SK-N-SH (cell line): ENCODE measurements at regions not wholly inside any gene's neighbourhood (a gene's known extent, or its start where the extent isn't known, plus 50 kb on each side); places are given as distances from the start of the nearest gene placed in this dataset.

Experiments
- CTCF ChIA-PET: fragments of 300-600, 350-600 bp; formaldehyde crosslinking; extraction: SDS; loops from one replicate; lab custom pipeline; 2021; lab: Yijun Ruan, JAX
- POLR2A ChIA-PET: fragments of 350-600 bp; sonication (Branson Sonifier 250); formaldehyde crosslinking; extraction: SDS; loops from one replicate; lab custom pipeline; 2020; ENCODE audit warnings: antibody characterized with exemption, inconsistent platforms; lab: Yijun Ruan, JAX
- DNase-seq: peaks from one replicate; pipeline ENCODE4 v3.0.0; 2012
- H2AFZ ChIP-seq: fragments of 200-600 bp; sonication (generic); 2 replicates; pipeline ENCODE4 v1.8.1; 2016; ENCODE audit warnings: antibody characterized with exemption, mild to moderate bottlenecking, low read depth
- H3F3A ChIP-seq: fragments of 200-600 bp; sonication (generic); replicated peaks from 2 replicates; pipeline ENCODE3; 2016; ENCODE audit warnings: antibody characterized with exemption, mild to moderate bottlenecking; ENCODE audit not compliant: insufficient read depth
- H3K27ac ChIP-seq, 2 experiments: fragments of 200-500 bp in 1 of 2; fragments of 200-600 bp in 1 of 2; sonication (Bioruptor generic) in 1 of 2; sonication (generic), shearing (Covaris generic) in 1 of 2; 2 replicates each; pipeline versions ENCODE4 v1.5.1 to v1.6.1; 2014 to 2016; ENCODE audit warnings: low read depth in 2 of 2, inconsistent platforms in 1 of 2, low read length in 1 of 2, mild to moderate bottlenecking in 1 of 2, mixed read lengths in 1 of 2
- H3K27me3 ChIP-seq: fragments of 200-600 bp; sonication (generic), shearing (Covaris generic); 2 replicates; pipeline ENCODE4 v1.6.1; 2016; ENCODE audit warnings: mixed run types; ENCODE audit not compliant: insufficient read depth
- H3K36me3 ChIP-seq, 2 experiments: fragments of 200-500 bp in 1 of 2; fragments of 200-600 bp in 1 of 2; sonication (Bioruptor generic) in 1 of 2; sonication (generic) in 1 of 2; replicated peaks in 1 of 2; 2 replicates each; pipeline versions ENCODE3 to v1.5.1; 2014 to 2016; ENCODE audit warnings: low read length in 1 of 2, mild to moderate bottlenecking in 1 of 2; ENCODE audit not compliant: insufficient read depth in 2 of 2, control insufficient read depth in 1 of 2
- H3K4me1 ChIP-seq, 2 experiments: fragments of 200-500 bp in 1 of 2; fragments of 200-600 bp in 1 of 2; sonication (Bioruptor generic) in 1 of 2; sonication (generic), shearing (Covaris generic) in 1 of 2; 2 replicates each; pipeline versions ENCODE4 v1.5.1 to v1.6.1; 2014 to 2016; ENCODE audit warnings: low read depth in 1 of 2, low read length in 1 of 2, mixed run types in 1 of 2; ENCODE audit not compliant: insufficient read depth in 2 of 2, control insufficient read depth in 1 of 2
- H3K4me2 ChIP-seq: fragments of 200-600 bp; sonication (generic), shearing (Covaris generic); 2 replicates; pipeline ENCODE4 v1.6.1; 2017; ENCODE audit warnings: mixed run types
- H3K4me3 ChIP-seq, 2 experiments: fragments of 200-500 bp in 1 of 2; fragments of 200-600 bp in 1 of 2; sonication (Bioruptor generic) in 1 of 2; sonication (generic), shearing (Covaris generic) in 1 of 2; 2 replicates each; pipeline versions ENCODE4 v1.5.1 to v1.8.1; 2014 to 2016; ENCODE audit warnings: low read depth in 2 of 2, inconsistent platforms in 1 of 2, low read length in 1 of 2, mild to moderate bottlenecking in 1 of 2, mixed read lengths in 1 of 2, moderate library complexity in 1 of 2
- H3K79me2 ChIP-seq: fragments of 200-600 bp; sonication (generic); 2 replicates; pipeline ENCODE4 v1.8.1; 2017; ENCODE audit warnings: mild to moderate bottlenecking; ENCODE audit not compliant: insufficient read depth
- H3K9ac ChIP-seq: fragments of 200-600 bp; sonication (generic); 2 replicates; pipeline ENCODE4 v1.6.1; 2017; ENCODE audit warnings: mixed run types
- H3K9me2 ChIP-seq: fragments of 200-600 bp; sonication (generic); 2 replicates; pipeline ENCODE4 v1.6.1; 2017; ENCODE audit warnings: mixed run types
- H3K9me3 ChIP-seq: fragments of 200-600 bp; sonication (generic); 2 replicates; pipeline ENCODE4 v1.6.1; 2017; ENCODE audit warnings: mixed run types, mild to moderate bottlenecking, moderate library complexity
- H4K20me1 ChIP-seq: fragments of 200-600 bp; sonication (generic); 2 replicates; pipeline ENCODE4 v1.6.1; 2017; ENCODE audit warnings: mild to moderate bottlenecking, mixed run types; ENCODE audit not compliant: insufficient read depth
- EP300 ChIP-seq, 2 experiments: IDR thresholded peaks; 2 replicates each; pipeline versions ENCODE4 v1.4.0 to v1.6.1; 2012; ENCODE audit warnings: borderline replicate concordance in 1 of 2, low read depth in 1 of 2, low read length in 1 of 2
- EZH2phosphoT487 ChIP-seq: fragments of 200-600 bp; sonication (generic); IDR thresholded peaks from 2 replicates; pipeline ENCODE4 v1.6.1; 2017; ENCODE audit warnings: low read depth, mixed run types, mild to moderate bottlenecking, antibody characterized with exemption, moderate library complexity, borderline replicate concordance
- FOSL2 ChIP-seq: IDR thresholded peaks from 2 replicates; pipeline ENCODE4 v1.4.0; 2012; ENCODE audit warnings: low read depth, mild to moderate bottlenecking, moderate library complexity, borderline replicate concordance
- GATA2 ChIP-seq: sonication (generic); formaldehyde crosslinking; IDR thresholded peaks from 2 replicates; pipeline ENCODE4 v1.5.0; 2020; ENCODE audit warnings: mild to moderate bottlenecking, missing genetic modification reagents
- JUND ChIP-seq: IDR thresholded peaks from 2 replicates; pipeline ENCODE4 v1.4.0; 2012
- MAX ChIP-seq: IDR thresholded peaks from 2 replicates; pipeline ENCODE4 v1.4.0; 2012; ENCODE audit warnings: low read depth
- MEF2A ChIP-seq: IDR thresholded peaks from 2 replicates; pipeline ENCODE4 v1.4.0; 2012; ENCODE audit warnings: low read depth, borderline replicate concordance
- MXI1 ChIP-seq: IDR thresholded peaks from 2 replicates; pipeline ENCODE4 v1.6.1; 2012; ENCODE audit warnings: mild to moderate bottlenecking, low read depth, low read length, improper control_type of control experiment
- RCOR1 ChIP-seq: fragments of 150-350 bp; IDR thresholded peaks from 2 replicates; pipeline ENCODE4 v1.6.1; 2017; ENCODE audit warnings: antibody characterized with exemption, low read length
- REST ChIP-seq: IDR thresholded peaks from 2 replicates; pipeline ENCODE4 v1.6.1; 2012; ENCODE audit warnings: mild to moderate bottlenecking, low read depth, low read length, moderate library complexity
- TCF12 ChIP-seq: IDR thresholded peaks from 2 replicates; pipeline ENCODE4 v1.4.0; 2012
- USF2 ChIP-seq: fragments of 150-350 bp; IDR thresholded peaks from 2 replicates; pipeline ENCODE4 v1.6.1; 2017; ENCODE audit warnings: antibody characterized with exemption, low read length, low read depth, borderline replicate concordance
- ZBTB33 ChIP-seq: IDR thresholded peaks from 2 replicates; pipeline ENCODE4 v1.4.0; 2012; ENCODE audit warnings: low read depth, borderline replicate concordance
- WGBS: methylation state at CpG from one replicate; pipeline ENCODE4 v1.1.6; 2017; ENCODE audit warnings: low lambda C conversion rate; 5-methylcytosine and 5-hydroxymethylcytosine counted together

GRCh38 chr18:39389800-39390379 is 1824.3 kb upstream of the CELF4 start:
- no peak overlapping the region for H2AFZ ChIP-seq
- no peaks in the 10 kb centered on the region for H4K20me1 ChIP-seq
- no peaks in the 10 kb centered on the region for H3F3A ChIP-seq
- H3K9me2 ChIP-seq, result no peaks in the 10 kb centered on the region
- CTCF ChIA-PET, result no interaction called here
- H3K9ac ChIP-seq, result no peak overlapping the region
- 41% methylated on average over 5 of the region's 6 CpGs for WGBS
- no peak for TF ChIP-seq JUND
- no peak for TF ChIP-seq MEF2A
- no peak for TF ChIP-seq ZBTB33
- no peak for TF ChIP-seq EP300 (IDR thresholded peaks at IDR 0.05; ENCODE audit: borderline replicate concordance in 1 of 2, low read depth in 1 of 2, low read length in 1 of 2)
- TF ChIP-seq FOSL2, result no peak
- no peak for TF ChIP-seq RCOR1
- TF ChIP-seq, all 33 proteins: peak for 0
- Histone ChIP-seq H3K4me2 (no peak overlapping the region), H3K4me3 (no peak overlapping the region), H3K4me1 (peaks cover 0 to 9% of the 10 kb centered on the region in 2 experiments; a peak in 1 of 4 replicates), H3K27me3 (no peaks in the 10 kb centered on the region), H3K27ac (no peak overlapping the region; a peak in 1 of 4 replicates), H3K36me3 (no peaks in the 10 kb centered on the region), H3K79me2 (no peaks in the 10 kb centered on the region), H3K9me3 (no peaks in the 10 kb centered on the region)
- POLR2A ChIA-PET, result no interaction called here
- no peak for DNase-seq

GRCh38 chr18:39380866-39381265 is 1815.3 kb upstream of the CELF4 start:
- no peaks in the 10 kb centered on the region for H3K4me1 ChIP-seq
- no peaks in the 10 kb centered on the region for H3K36me3 ChIP-seq
- no peaks in the 10 kb centered on the region for H4K20me1 ChIP-seq
- no peaks in the 10 kb centered on the region for H3K27me3 ChIP-seq
- no peak overlapping the region for H2AFZ ChIP-seq
- no peaks in the 10 kb centered on the region for H3F3A ChIP-seq
- no peak overlapping the region for H3K4me2 ChIP-seq
- H3K4me3 ChIP-seq, result no peak overlapping the region
- H3K27ac ChIP-seq, result no peak overlapping the region
- TF ChIP-seq TCF12, result no peak
- no peak for DNase-seq
- ChIA-PET CTCF (no interaction called here), POLR2A (no interaction called here)
- no peaks in the 10 kb centered on the region for H3K79me2 ChIP-seq
- no peak overlapping the region for H3K9ac ChIP-seq
- 61% methylated on average over 9 of the region's 9 CpGs for WGBS
- H3K9me2 ChIP-seq, result no peaks in the 10 kb centered on the region
- H3K9me3 ChIP-seq, result no peaks in the 10 kb centered on the region

GRCh38 chr18:39380186-39380725 is 1814.7 kb upstream of the CELF4 start:
- H3K9me3 ChIP-seq, result no peaks in the 10 kb centered on the region
- no peak overlapping the region for H3K4me3 ChIP-seq
- WGBS, result 28% methylated on average over 3 of the region's 3 CpGs
- ChIA-PET CTCF (no interaction called here), POLR2A (no interaction called here)
- H3K9ac ChIP-seq, result no peak overlapping the region
- H3K9me2 ChIP-seq, result no peaks in the 10 kb centered on the region
- no peaks in the 10 kb centered on the region for H3F3A ChIP-seq
- no peaks in the 10 kb centered on the region for H3K79me2 ChIP-seq
- H3K36me3 ChIP-seq, result no peaks in the 10 kb centered on the region
- no peak overlapping the region for H3K4me2 ChIP-seq
- H2AFZ ChIP-seq, result no peak overlapping the region
- no peak overlapping the region for H3K27ac ChIP-seq
- no peaks in the 10 kb centered on the region for H3K27me3 ChIP-seq
- DNase-seq, result no peak
- TF ChIP-seq REST (no peak), MXI1 (no peak), EZH2phosphoT487 (no peak), USF2 (no peak), MAX (no peak), GATA2 (CRISPR knock-in tag) (no peak), FOSL2 (no peak)
- H3K4me1 ChIP-seq, result no peaks in the 10 kb centered on the region
- H4K20me1 ChIP-seq, result no peaks in the 10 kb centered on the region
